ENCODE measurements at regions not wholly inside any gene's neighbourhood (a gene's known extent, or its start where the extent isn't known, plus 50 kb on each side); places are given as distances from the start of the nearest gene placed in this dataset.

- TF ChIP-seq CTCF (IDR thresholded peaks at IDR 0.05; ENCODE audit: insufficient read depth, low read length, poor library complexity, severe bottlenecking) = peak; percentile 84
- Histone ChIP-seq H3K27me3 (replicated peaks; ENCODE audit: control insufficient read depth, insufficient read depth, low read length) (no peaks in the 10 kb centered on the region), H3K36me3 (ENCODE audit: control insufficient read depth, insufficient read depth, low read length) (no peaks in the 10 kb centered on the region), H3K4me3 (replicated peaks; ENCODE audit: low read depth, low read length) (no peak overlapping the region)
- no peak for DNase-seq (ENCODE audit: extremely low read depth, insufficient read length)
Measured at GRCh38 chr4:181528570-181529184, 714.5 kb upstream of the TENM3 start.

DNA sequence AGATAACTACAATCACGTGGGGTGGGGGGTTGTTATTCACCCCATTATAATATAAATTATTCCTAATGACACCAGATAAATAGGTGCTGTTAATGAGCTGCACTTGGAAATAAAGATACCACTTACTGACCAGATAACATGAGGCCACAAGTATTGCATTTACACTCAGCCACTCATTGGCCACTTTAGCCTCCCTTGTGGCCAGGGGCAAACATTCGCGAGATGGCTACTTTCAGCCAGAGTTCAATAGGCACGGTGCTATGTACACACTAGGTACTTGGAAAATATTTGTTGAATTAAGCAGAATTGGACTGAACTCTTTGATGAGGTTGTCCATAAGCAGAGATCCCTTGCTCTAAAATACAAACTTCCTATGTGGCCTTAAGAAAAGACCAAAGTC, 713.7 kb upstream of the TENM3 start:
- DNase-seq (ENCODE audit: extremely low read depth, insufficient read length) = no peak
- no peak overlapping the region for H3K4me3 ChIP-seq (replicated peaks; ENCODE audit: low read depth, low read length)
- TF ChIP-seq CTCF (IDR thresholded peaks at IDR 0.05; ENCODE audit: insufficient read depth, low read length, poor library complexity, severe bottlenecking) = no peak
- no peaks in the 10 kb centered on the region for H3K36me3 ChIP-seq (ENCODE audit: control insufficient read depth, insufficient read depth, low read length)
- H3K27me3 ChIP-seq (replicated peaks; ENCODE audit: control insufficient read depth, insufficient read depth, low read length) = no peaks in the 10 kb centered on the region

- DNase-seq (ENCODE audit: extremely low read depth, insufficient read length) = no peak
- Histone ChIP-seq H3K4me3 (replicated peaks; ENCODE audit: low read depth, low read length) (no peak overlapping the region), H3K36me3 (ENCODE audit: control insufficient read depth, insufficient read depth, low read length) (no peaks in the 10 kb centered on the region), H3K27me3 (replicated peaks; ENCODE audit: control insufficient read depth, insufficient read depth, low read length) (no peaks in the 10 kb centered on the region)
- no peak for TF ChIP-seq CTCF (IDR thresholded peaks at IDR 0.05; ENCODE audit: insufficient read depth, low read length, poor library complexity, severe bottlenecking)
Measured at GRCh38 chr4:181536196-181536746, 706.9 kb upstream of the TENM3 start.

- Histone ChIP-seq H3K27me3 (replicated peaks; ENCODE audit: control insufficient read depth, insufficient read depth, low read length) (no peaks in the 10 kb centered on the region), H3K36me3 (ENCODE audit: control insufficient read depth, insufficient read depth, low read length) (no peaks in the 10 kb centered on the region), H3K4me3 (replicated peaks; ENCODE audit: low read depth, low read length) (no peak overlapping the region)
- DNase-seq (ENCODE audit: extremely low read depth, insufficient read length) = no peak
- TF ChIP-seq CTCF (IDR thresholded peaks at IDR 0.05; ENCODE audit: insufficient read depth, low read length, poor library complexity, severe bottlenecking) = no peak
Measured at GRCh38 chr4:181536811-181537434, 706.3 kb upstream of the TENM3 start.

DNA sequence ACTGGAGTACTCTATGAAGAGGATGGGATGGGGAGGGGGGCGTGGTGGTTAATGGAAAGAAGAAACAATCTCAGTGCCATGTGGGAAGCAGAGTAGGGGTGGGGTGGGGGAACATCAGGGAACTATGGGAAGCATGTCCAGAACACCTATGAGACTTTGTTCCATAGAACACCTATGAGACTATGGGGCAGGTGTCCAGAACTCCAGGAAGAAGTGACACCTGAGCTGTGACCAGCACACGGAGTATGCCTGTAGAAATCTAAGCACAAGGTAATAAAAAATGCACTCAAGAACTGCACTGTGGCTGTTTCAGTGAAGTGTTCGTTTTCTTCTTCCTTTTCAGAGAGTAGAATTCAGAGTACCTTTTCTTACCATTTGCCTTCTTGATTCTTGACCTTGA, 704.8 kb upstream of the TENM3 start:
- no peak for DNase-seq (ENCODE audit: extremely low read depth, insufficient read length)
- Histone ChIP-seq H3K27me3 (replicated peaks; ENCODE audit: control insufficient read depth, insufficient read depth, low read length) (no peaks in the 10 kb centered on the region), H3K36me3 (ENCODE audit: control insufficient read depth, insufficient read depth, low read length) (no peaks in the 10 kb centered on the region), H3K4me3 (replicated peaks; ENCODE audit: low read depth, low read length) (no peak overlapping the region)
- TF ChIP-seq CTCF (IDR thresholded peaks at IDR 0.05; ENCODE audit: insufficient read depth, low read length, poor library complexity, severe bottlenecking) = no peak
